Fibroblast of mammary gland (primary cell): ENCODE measurements at regions not wholly inside any gene's neighbourhood (a gene's known extent, or its start where the extent isn't known, plus 50 kb on each side); places are given as distances from the start of the nearest gene placed in this dataset.

Experiments
- DNase-seq: peaks from one replicate; pipeline ENCODE4 v3.0.0-alpha.2; 2010; ENCODE audit warnings: low read depth
- H3K4me3 ChIP-seq: 2 replicates; pipeline ENCODE4 v1.5.1; 2011; ENCODE audit warnings: low read depth, mild to moderate bottlenecking, low read length, moderate library complexity; ENCODE audit not compliant: control insufficient read depth
- CTCF ChIP-seq: conservative IDR thresholded peaks from 2 replicates; pipeline ENCODE4 v1.5.1; 2011; ENCODE audit warnings: low read depth, low read length, inconsistent platforms; ENCODE audit not compliant: control insufficient read depth, insufficient read depth

DNA sequence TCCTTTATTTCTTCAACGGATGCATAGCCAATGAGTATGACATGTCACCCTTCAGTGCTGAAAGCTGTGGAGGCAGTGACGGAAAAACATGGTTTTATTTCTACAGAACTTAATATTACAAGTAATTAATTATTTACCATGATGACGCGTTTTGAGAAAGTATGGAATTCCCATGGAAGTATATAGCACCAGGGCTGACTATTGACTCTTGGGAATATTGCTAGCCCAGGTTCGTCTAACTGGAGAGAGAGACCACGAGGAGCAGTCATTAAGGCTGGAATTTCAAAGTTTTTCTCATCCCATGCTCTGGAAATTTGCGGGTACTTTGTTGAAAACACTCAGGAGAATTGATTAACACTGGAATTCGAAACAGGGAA lies 155.2 kb upstream of the PRSS16 start:
- H3K4me3 ChIP-seq: peak overlapping the region; percentile 51
- DNase-seq: peak; percentile 11
- TF ChIP-seq CTCF: no peak

- H3K4me3 ChIP-seq: no peak overlapping the region
- DNase-seq: no peak
- no peak for TF ChIP-seq CTCF
Observed at GRCh38 chr6:27095914-27096313, 151.6 kb upstream of the PRSS16 start.

GRCh38 chr6:27096834-27097511 lies 150.5 kb upstream of the PRSS16 start:
- peak overlapping the region; percentile 80 for H3K4me3 ChIP-seq
- no peak for TF ChIP-seq CTCF
- peak; percentile 80 for DNase-seq

- H3K4me3 ChIP-seq: no peak overlapping the region
- no peak for DNase-seq
- TF ChIP-seq CTCF: no peak
Observed at GRCh38 chr6:27098956-27099355, 148.5 kb upstream of the PRSS16 start.

DNA sequence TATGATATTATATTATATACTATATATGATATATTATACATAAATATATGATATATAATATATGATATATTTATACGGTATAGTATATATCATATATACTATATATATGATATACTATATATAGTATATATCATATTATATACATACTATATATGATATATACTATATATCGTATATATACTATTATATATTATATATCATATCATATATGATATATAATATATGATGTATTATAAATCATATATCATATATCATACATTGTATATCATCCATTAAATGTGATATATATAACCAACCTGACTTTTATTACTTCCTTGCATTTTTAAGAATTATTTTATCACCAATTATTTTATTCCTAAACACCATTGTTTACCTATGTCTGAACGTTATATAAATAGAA lies 146.6 kb upstream of the PRSS16 start:
- no peak for DNase-seq
- H3K4me3 ChIP-seq: no peak overlapping the region
- no peak for TF ChIP-seq CTCF

GRCh38 chr6:27101824-27102223 lies 145.7 kb upstream of the PRSS16 start:
- DNase-seq: no peak
- TF ChIP-seq CTCF: no peak
- no peak overlapping the region for H3K4me3 ChIP-seq

- no peak for DNase-seq
- no peak overlapping the region for H3K4me3 ChIP-seq
- no peak for TF ChIP-seq CTCF
Observed at GRCh38 chr6:27106382-27106781, 141.1 kb upstream of the PRSS16 start.
